GM12891 (cell line): ENCODE measurements at regions not wholly inside any gene's neighbourhood (a gene's known extent, or its start where the extent isn't known, plus 50 kb on each side); places are given as distances from the start of the nearest gene placed in this dataset.

Source experiments
- POLR2A ChIP-seq: IDR thresholded peaks from 2 replicates; pipeline ENCODE4 v1.6.1; 2011; ENCODE audit warnings: low read depth, low read length, control low read depth
- POLR2AphosphoS5 ChIP-seq: IDR thresholded peaks from 2 replicates; pipeline ENCODE4 v1.6.1; 2011; ENCODE audit warnings: low read depth, low read length, control low read depth

- TF ChIP-seq POLR2A (no peak), POLR2AphosphoS5 (no peak)
These were observed 53.7 kb upstream of the SCAF11 start for GRCh38 chr12:46043972-46044520.
